ENCODE measurements at regions not wholly inside any gene's neighbourhood (a gene's known extent, or its start where the extent isn't known, plus 50 kb on each side); places are given as distances from the start of the nearest gene placed in this dataset.

GRCh38 chrX:25175743-25176142 is 160.0 kb upstream of the ARX start:
- DNase-seq, result no peak
- no peaks in the 10 kb centered on the region for H3K36me3 ChIP-seq
- in situ Hi-C loops (cut with MboI; ENCODE audit: low pct_ligation_motif_present in 1 of 4, low pct_unique_long_range_greater_than_20kb in 1 of 4, low sequenced_read_pairs in 3 of 4), result no loop called here
- 72% methylated on average over 5 of the region's 5 CpGs; no CpG with 5 or more reads in 1 of the 2 donors for WGBS, 2 donors (ENCODE audit: low coverage in 1 of 2)
- H3K27me3 ChIP-seq, result no peaks in the 10 kb centered on the region
- intact Hi-C loops (cut with DNase I; ENCODE audit: low total_unique reads), result no loop called here
- no peaks in the 10 kb centered on the region for H3K9me3 ChIP-seq
- no peaks in the 10 kb centered on the region for H3K4me1 ChIP-seq
- H3K27ac ChIP-seq, result no peak overlapping the region
- TF ChIP-seq POLR2A (IDR thresholded peaks at IDR 0.05), result no peak
- no peak for TF ChIP-seq EP300 (IDR thresholded peaks at IDR 0.05; ENCODE audit: low read depth)
- H3K4me3 ChIP-seq, result no peak overlapping the region

GRCh38 chrX:25175171-25175570 is 159.4 kb upstream of the ARX start:
- Histone ChIP-seq H3K27ac (no peak overlapping the region), H3K4me3 (no peak overlapping the region), H3K9me3 (no peaks in the 10 kb centered on the region), H3K4me1 (no peaks in the 10 kb centered on the region), H3K36me3 (no peaks in the 10 kb centered on the region), H3K27me3 (no peaks in the 10 kb centered on the region)
- TF ChIP-seq POLR2AphosphoS5 (IDR thresholded peaks at IDR 0.05) (no peak), EP300 (IDR thresholded peaks at IDR 0.05; ENCODE audit: low read depth) (no peak), CTCF (IDR thresholded peaks at IDR 0.05) (no peak), POLR2A (IDR thresholded peaks at IDR 0.05) (no peak)
- WGBS, 2 donors (ENCODE audit: low coverage in 1 of 2), result 85% methylated on average over 4 of the region's 4 CpGs; no CpG with 5 or more reads in 1 of the 2 donors
- no peak for DNase-seq
- intact Hi-C loops (cut with DNase I; ENCODE audit: low total_unique reads) (no loop called here), in situ Hi-C loops (cut with MboI; ENCODE audit: low pct_ligation_motif_present in 1 of 4, low pct_unique_long_range_greater_than_20kb in 1 of 4, low sequenced_read_pairs in 3 of 4) (no loop called here)

DNA sequence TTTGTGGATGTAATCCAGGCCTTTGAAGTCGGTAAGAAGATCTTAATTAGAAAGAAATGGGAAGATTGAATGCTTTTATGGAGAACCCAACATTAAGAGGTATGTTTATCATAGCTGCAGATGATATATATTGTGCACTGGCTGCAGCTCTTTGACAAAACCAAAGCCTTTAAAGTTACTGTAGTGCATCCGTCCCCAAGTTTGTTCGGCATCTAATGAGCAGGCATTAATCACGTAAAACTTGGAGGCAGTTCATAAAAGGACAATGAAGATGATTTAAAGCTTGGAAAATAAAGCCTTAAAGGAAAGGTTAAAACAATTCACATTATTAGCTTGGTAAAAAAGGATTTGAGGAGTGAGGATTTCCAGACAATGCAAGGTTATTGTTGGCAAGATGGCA is 150.8 kb upstream of the ARX start:
- WGBS, 2 donors (ENCODE audit: low coverage in 1 of 2), result 65 to 67% methylated on average over 4 of the region's 4 CpGs
- no peak for DNase-seq
- Histone ChIP-seq H3K4me3 (no peak overlapping the region), H3K9me3 (no peaks in the 10 kb centered on the region), H3K27ac (no peak overlapping the region), H3K4me1 (no peaks in the 10 kb centered on the region), H3K27me3 (no peaks in the 10 kb centered on the region), H3K36me3 (no peaks in the 10 kb centered on the region)
- TF ChIP-seq POLR2A (IDR thresholded peaks at IDR 0.05), result no peak
- TF ChIP-seq EP300 (IDR thresholded peaks at IDR 0.05; ENCODE audit: low read depth), result no peak
- no peak for TF ChIP-seq CTCF (IDR thresholded peaks at IDR 0.05)
- TF ChIP-seq POLR2AphosphoS5 (IDR thresholded peaks at IDR 0.05), result no peak
- in situ Hi-C loops (cut with MboI; ENCODE audit: low pct_ligation_motif_present in 1 of 4, low pct_unique_long_range_greater_than_20kb in 1 of 4, low sequenced_read_pairs in 3 of 4), result no loop called here
- intact Hi-C loops (cut with DNase I; ENCODE audit: low total_unique reads), result no loop called here

GRCh38 chrX:25166145-25166544 is 150.4 kb upstream of the ARX start:
- no peaks in the 10 kb centered on the region for H3K9me3 ChIP-seq
- TF ChIP-seq EP300 (IDR thresholded peaks at IDR 0.05; ENCODE audit: low read depth) (no peak), POLR2AphosphoS5 (IDR thresholded peaks at IDR 0.05) (no peak), CTCF (IDR thresholded peaks at IDR 0.05) (no peak), POLR2A (IDR thresholded peaks at IDR 0.05) (no peak)
- H3K36me3 ChIP-seq, result no peaks in the 10 kb centered on the region
- in situ Hi-C loops (cut with MboI; ENCODE audit: low pct_ligation_motif_present in 1 of 4, low pct_unique_long_range_greater_than_20kb in 1 of 4, low sequenced_read_pairs in 3 of 4), result no loop called here
- WGBS, 2 donors (ENCODE audit: low coverage in 1 of 2), result 42 to 44% methylated on average over 4 of the region's 4 CpGs
- no peaks in the 10 kb centered on the region for H3K4me1 ChIP-seq
- intact Hi-C loops (cut with DNase I; ENCODE audit: low total_unique reads), result no loop called here
- H3K4me3 ChIP-seq, result no peak overlapping the region
- DNase-seq, result no peak
- no peaks in the 10 kb centered on the region for H3K27me3 ChIP-seq
- H3K27ac ChIP-seq, result no peak overlapping the region

DNA sequence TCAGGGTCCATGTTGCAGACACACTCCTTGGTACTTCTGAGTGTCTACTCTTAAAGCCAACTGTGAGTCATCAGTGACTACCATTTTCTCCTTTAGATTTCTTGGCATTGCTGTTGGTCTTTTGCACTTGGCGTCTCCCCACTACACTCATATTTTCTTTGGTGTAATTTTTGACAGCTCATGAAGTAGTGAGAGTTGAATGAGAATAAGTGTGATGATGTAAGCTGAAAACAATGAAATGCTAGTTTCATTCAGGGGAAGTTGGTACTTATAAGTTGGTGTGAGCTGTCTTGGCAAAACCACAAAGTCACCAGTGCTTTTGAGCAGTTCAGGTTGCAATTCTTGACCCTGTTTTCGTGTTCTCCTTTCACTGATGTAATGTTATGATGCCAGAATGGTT is 142.9 kb upstream of the ARX start:
- WGBS, 2 donors (ENCODE audit: low coverage in 1 of 2), result 46% methylated on average over 2 of the region's 2 CpGs; no CpG with 5 or more reads in 1 of the 2 donors
- no peaks in the 10 kb centered on the region for H3K4me1 ChIP-seq
- no peak for DNase-seq
- H3K36me3 ChIP-seq, result no peaks in the 10 kb centered on the region
- in situ Hi-C loops (cut with MboI; ENCODE audit: low pct_ligation_motif_present in 1 of 4, low pct_unique_long_range_greater_than_20kb in 1 of 4, low sequenced_read_pairs in 3 of 4) (no loop called here), intact Hi-C loops (cut with DNase I; ENCODE audit: low total_unique reads) (no loop called here)
- H3K9me3 ChIP-seq, result no peaks in the 10 kb centered on the region
- no peak overlapping the region for H3K4me3 ChIP-seq
- H3K27ac ChIP-seq, result no peak overlapping the region
- no peaks in the 10 kb centered on the region for H3K27me3 ChIP-seq
- no peak for TF ChIP-seq POLR2AphosphoS5 (IDR thresholded peaks at IDR 0.05)
- no peak for TF ChIP-seq EP300 (IDR thresholded peaks at IDR 0.05; ENCODE audit: low read depth)
- no peak for TF ChIP-seq CTCF (IDR thresholded peaks at IDR 0.05)
- no peak for TF ChIP-seq POLR2A (IDR thresholded peaks at IDR 0.05)

Measured in transverse colon (tissue), 4 donors.